ENCODE measurements at regions not wholly inside any gene's neighbourhood (a gene's known extent, or its start where the extent isn't known, plus 50 kb on each side); places are given as distances from the start of the nearest gene placed in this dataset.

- no peak for TF ChIP-seq CTCF (IDR thresholded peaks at IDR 0.05; ENCODE audit: poor library complexity, severe bottlenecking)
- TF ChIP-seq POLR2AphosphoS5 (IDR thresholded peaks at IDR 0.05), result no peak
- no peak for TF ChIP-seq SMC3 (conservative IDR thresholded peaks at IDR 0.05; ENCODE audit: poor library complexity)
- no peak for TF ChIP-seq TAF1 (IDR thresholded peaks at IDR 0.05; ENCODE audit: low read depth)
- no peak for TF ChIP-seq EZH2 (IDR thresholded peaks at IDR 0.05; ENCODE audit: borderline replicate concordance, insufficient read depth, low read length, poor library complexity, severe bottlenecking)
- no peak for TF ChIP-seq MXI1 (conservative IDR thresholded peaks at IDR 0.05; ENCODE audit: poor library complexity, severe bottlenecking)
- TF ChIP-seq EP300 (conservative IDR thresholded peaks at IDR 0.05; ENCODE audit: poor library complexity, severe bottlenecking), result no peak
- TF ChIP-seq RAD21 (conservative IDR thresholded peaks at IDR 0.05), result no peak
- TF ChIP-seq REST (IDR thresholded peaks at IDR 0.05; ENCODE audit: borderline replicate concordance), result no peak
These were observed 375.5 kb upstream of the CFAP20DC start for GRCh38 chr3:59425371-59425770.

All from neural cell (in vitro differentiated cells).